Activated CD8-positive, alpha-beta memory T cell treated with anti-CD3 and anti-CD28 coated beads for 24 hours (primary cell): ENCODE measurements at regions not wholly inside any gene's neighbourhood (a gene's known extent, or its start where the extent isn't known, plus 50 kb on each side); places are given as distances from the start of the nearest gene placed in this dataset.
A peak's percentile ranks its signal among the peaks of the same experiment; 100 is the strongest.

Source experiments
- DNase-seq: peaks from one replicate; pipeline ENCODE4 v3.0.0-alpha.2; 2020

DNA sequence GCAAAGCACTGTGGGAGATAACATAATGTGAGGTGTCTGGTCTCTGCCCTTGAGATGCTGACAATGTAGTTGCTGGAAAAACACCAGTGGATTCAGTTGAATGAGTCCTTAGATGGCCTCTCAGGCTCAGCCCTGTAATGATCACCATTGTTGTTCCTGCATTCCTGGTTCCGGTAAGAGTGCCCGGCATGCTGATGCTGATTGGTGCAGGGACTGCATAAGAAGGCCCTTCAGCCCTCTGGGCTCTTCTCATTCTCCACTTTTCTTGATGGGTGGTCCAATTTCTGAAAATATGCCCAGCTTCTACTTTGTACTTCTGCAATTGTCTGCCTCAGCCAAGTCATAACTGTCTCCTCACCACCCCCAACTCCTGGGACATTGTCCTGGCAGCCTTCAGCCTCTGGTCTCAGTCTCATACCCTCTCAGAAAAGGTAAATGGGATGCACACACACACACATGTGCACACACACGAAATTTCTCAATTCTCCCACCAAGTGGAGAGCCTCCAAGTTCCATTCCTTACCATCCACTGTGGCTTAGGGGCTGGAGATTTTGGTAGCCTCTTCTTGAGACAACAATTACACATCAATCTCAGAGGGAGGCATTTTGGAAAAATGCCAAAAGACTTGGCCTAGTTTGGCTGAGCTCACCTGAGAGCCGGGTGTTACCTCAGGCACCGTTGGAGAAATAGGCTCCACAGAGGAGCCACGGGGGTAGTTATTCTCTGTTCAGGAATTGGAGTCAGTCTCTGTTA is 314.9 kb downstream of the RPS24 start:
- DNase-seq: peak; percentile 41

DNA sequence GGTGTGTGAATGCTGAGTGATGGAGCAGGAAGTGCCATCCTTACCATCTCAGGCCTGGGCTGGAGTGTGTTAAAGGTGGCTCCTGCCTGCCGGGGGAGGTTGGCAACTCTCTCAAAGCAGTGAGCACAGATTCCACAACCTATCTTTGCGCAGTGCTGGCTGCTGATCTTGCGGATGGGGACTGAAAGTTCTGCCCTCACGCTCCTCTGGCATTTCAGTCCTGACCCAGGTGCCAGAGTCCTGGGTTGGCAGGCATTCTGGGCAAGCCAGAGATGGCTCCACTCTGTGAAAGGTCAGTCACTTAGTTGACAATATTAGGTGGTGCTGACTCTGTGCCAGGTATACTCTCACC is 315.5 kb downstream of the RPS24 start:
- no peak for DNase-seq

DNA sequence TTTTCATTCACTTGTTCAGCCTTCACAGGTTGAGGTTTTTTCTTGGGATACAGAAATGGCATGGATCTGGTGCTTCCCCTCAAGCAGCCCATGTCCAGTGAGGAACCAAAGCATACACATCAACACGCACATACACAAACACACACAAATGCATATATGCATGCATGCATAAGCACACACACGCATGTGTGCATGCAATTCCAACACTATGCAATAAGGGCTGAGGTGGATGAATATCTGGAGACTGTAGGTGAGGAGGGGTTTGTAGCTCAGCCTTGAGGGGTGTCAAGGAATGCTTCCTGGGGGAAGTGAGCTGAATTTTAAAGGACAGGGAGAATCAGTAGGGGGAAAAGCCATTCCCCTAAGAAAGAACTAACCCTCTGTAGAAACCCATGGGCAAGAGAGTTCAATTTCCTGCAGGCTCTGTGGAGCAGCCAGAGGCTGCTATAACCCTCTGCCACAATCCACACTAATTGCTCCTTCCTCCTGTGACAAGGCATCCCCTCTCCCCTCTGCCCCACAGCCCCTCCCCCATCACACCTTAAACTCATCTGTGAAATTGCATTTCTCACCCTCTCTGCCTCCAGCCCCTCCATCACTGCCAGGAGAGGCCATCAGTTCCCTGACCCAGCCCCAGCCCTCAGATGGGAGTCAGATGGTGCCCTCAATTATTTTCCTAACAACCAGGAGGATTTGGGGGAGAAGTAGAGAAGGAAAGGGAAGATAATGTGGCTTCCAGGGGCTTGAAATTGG is 316.4 kb downstream of the RPS24 start:
- DNase-seq: no peak

- no peak for DNase-seq
Measured at GRCh38 chr10:78351283-78351682, 317.6 kb downstream of the RPS24 start.

- no peak for DNase-seq
Measured at GRCh38 chr10:78351809-78352208, 318.1 kb downstream of the RPS24 start.

DNA sequence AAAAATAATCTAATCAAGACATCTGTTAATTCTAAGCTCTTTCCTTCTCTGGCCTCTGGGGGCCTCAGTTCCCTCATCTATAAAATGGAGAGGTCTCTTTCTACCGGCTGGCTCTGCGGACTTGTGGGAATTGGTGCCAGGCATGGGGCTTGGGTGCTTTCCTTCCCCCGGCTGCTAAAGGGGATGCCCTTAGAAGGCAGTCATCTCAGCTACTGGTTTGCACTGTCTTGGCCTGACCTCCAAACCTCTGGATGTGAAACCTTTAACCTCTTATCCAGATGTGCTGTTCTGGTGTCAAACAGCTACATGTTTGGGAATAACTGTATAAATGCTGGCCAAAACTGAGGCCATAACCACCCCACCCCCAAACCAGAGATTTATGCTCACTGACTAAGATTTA is 320.0 kb downstream of the RPS24 start:
- DNase-seq: no peak

GRCh38 chr10:78354101-78354500 is 320.4 kb downstream of the RPS24 start:
- no peak for DNase-seq

- DNase-seq: no peak
Measured at GRCh38 chr10:78356291-78356900, 322.7 kb downstream of the RPS24 start.

GRCh38 chr10:78357141-78358063 is 323.7 kb downstream of the RPS24 start:
- no peak for DNase-seq

GRCh38 chr10:78358351-78358750 is 324.7 kb downstream of the RPS24 start:
- DNase-seq: no peak

DNA sequence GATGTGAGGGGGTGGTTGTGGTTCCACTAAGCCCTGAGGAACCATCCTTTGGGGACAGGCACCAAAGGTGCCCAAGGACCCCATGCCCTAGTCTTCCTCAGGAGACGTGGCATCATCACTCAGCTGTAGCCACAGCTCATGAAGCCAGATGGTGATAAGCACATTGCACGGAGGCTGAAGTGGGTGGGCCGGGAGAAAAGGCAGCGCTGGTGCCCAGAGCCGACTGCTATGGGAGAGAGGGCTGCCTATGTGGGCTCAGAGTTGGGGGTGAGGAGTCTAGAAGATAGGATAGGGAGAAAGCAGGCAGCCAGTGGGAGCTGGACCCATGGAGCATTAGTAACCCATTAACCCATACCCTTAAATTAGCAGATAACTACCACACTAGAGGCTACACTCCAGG is 325.3 kb downstream of the RPS24 start:
- no peak for DNase-seq

GRCh38 chr10:78359640-78360091 is 326.0 kb downstream of the RPS24 start:
- no peak for DNase-seq

GRCh38 chr10:78360284-78360683 is 326.6 kb downstream of the RPS24 start:
- no peak for DNase-seq

DNA sequence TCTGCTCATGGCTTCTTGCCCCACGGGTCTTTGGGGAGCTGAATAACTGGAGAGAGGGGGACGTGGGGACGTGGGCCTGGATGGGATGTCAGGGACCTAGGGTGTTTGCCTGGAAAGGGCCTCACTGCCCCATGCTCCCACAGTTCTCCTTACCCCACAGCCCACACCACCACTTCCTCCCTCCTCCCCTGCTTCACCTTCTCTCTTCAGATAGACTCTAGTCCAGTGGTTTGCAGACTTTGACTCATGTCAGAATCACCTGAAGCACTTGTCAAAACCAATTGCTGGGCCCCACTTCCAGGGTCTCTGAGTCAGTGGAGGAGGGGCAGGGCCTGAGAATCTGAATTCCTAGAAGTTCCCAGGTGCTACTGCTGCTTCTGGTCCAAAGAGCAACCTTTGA is 327.4 kb downstream of the RPS24 start:
- no peak for DNase-seq

GRCh38 chr10:78362406-78363022 is 328.9 kb downstream of the RPS24 start:
- peak; percentile 61 for DNase-seq

DNA sequence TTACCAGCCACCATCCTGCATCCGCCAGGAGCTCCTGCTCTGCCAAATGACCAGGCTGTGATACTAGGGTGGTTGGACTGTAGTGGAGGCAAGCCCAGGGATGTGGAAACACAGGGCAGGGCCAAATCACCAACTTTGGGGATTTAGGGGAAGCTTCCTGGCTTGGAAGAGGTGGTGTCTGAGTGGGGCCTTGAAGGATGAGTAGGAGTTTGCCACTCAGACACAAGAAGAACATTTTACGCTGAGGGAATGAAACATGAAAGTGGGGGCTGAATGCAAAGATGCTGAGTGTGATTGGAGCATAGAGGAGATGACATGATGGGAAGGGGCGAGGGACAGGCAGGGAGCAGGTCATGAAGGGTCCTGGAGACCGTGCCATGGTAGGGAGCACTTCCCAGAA is 329.5 kb downstream of the RPS24 start:
- DNase-seq: no peak

DNA sequence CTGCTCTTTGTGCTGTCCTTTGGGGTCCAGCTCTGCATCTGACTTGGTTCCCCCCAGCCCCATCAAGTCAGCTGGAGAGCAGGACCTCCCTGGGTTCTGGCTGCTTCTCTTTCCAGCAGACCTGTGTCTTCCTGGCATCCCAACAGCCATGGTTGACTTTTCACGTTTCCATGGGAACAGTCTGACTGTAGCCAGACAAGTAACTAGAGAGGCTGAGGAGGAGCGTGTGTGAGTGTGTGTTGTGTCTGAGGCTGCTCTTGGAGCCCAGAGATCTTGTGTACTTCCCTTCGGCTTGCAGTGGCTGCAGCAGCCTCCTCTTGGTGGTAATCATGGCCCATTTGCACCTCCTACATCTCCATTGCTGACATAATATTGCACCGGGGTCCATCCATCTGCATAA is 332.0 kb downstream of the RPS24 start:
- DNase-seq: no peak

DNA sequence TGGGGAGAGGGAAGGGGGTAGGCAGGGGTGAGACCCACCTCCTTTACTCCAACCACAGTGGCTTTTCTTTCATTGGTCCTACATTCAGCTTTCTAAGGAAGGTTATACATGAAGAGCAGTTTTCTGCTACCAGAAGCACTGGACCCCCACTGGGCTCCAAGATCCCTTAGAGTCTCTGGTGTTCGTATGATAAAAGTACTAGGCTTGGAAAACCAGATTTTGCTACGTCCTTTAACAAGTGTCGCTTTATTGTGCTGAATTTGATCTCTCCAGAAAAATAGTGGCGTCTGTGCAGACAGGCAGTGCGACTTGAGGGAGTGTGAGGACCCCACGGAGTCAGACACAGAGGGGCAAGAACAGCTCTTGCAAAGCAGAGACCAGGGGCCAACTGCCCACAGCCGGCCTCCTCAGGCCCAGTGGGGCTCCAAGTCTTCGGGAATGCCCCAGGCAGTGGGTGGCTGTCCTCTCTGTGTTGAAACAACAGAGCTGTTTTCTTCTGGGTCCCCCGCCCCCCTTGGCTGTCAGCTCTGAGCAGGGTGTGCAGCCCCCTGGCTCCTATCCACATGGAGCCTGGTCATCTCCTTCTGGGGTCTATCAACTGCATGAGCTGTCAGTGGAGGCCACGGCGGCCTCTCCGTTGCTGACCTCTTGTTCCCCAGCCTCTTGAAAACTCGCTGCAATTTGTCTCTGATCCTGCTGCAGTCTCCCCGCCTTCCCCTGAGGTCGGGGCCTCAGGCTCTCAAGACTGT is 333.2 kb downstream of the RPS24 start:
- no peak for DNase-seq

GRCh38 chr10:78367751-78368150 is 334.1 kb downstream of the RPS24 start:
- DNase-seq: no peak

DNA sequence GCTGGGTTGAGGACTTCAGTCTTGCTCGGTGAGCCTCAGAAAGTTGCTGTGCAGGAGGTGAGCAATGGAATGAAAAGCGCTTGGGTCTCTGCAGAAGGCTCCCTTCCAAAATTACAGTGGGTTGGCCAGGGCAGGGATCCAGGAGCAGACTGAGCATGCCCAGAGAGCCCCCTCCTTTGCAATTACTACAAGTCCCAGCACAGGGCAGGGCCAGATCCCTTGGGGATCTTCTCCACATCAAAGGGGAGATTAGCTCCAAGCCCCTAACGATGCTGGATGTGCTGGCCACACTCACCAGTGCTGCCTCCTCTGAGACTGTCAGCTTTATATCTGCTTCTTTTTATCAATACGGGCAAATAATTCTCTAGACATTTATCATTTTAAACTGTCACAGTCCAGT is 337.5 kb downstream of the RPS24 start:
- DNase-seq: no peak

DNA sequence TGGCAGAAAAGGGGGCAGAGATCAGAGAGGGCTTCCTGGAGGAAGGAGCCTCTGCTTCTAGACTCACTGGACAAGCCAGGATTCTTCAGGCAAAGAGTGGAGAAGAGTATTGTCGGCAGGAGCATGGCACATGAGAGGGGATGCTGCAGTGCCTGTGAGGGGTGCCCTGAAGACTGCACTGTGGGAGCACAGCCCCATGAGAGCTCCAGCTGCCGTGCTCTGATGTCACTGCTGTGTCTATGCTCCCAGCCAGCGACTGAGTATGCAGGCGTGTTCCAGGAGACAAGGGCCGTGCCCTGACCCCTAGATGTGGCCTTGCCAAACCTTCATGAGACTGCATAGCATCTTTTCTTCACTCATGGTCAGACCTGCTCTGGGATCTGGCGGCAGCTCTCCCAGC is 339.1 kb downstream of the RPS24 start:
- no peak for DNase-seq
